ENCODE measurements at regions not wholly inside any gene's neighbourhood (a gene's known extent, or its start where the extent isn't known, plus 50 kb on each side); places are given as distances from the start of the nearest gene placed in this dataset.

- CTCF ChIA-PET: no interaction called here
- Histone ChIP-seq H3K4me1 (ENCODE audit: insufficient read depth, low read length, poor library complexity, severe bottlenecking) (no peaks in the 10 kb centered on the region), H3K27ac (ENCODE audit: low read depth, low read length, poor library complexity, severe bottlenecking) (no peak overlapping the region), H3K36me3 (ENCODE audit: insufficient read depth, low read length, poor library complexity, severe bottlenecking) (no peaks in the 10 kb centered on the region), H3K27me3 (replicated peaks; ENCODE audit: insufficient read depth, low read depth, low read length, poor library complexity) (no peaks in the 10 kb centered on the region), H3K4me3 (ENCODE audit: low read depth, low read length, poor library complexity, severe bottlenecking) (no peak overlapping the region), H3K9me3 (ENCODE audit: low read depth, low read length, poor library complexity, severe bottlenecking) (no peaks in the 10 kb centered on the region)
- DNase-seq (ENCODE audit: low spot score): no peak
- intact Hi-C loops (cut with micrococcal nuclease; ENCODE audit: unreplicated experiment): no loop called here
- POLR2A ChIA-PET (ENCODE audit: low non-redundant PET): no interaction called here
- TF ChIP-seq EZH2 (IDR thresholded peaks at IDR 0.05; ENCODE audit: borderline replicate concordance, low read depth, low read length, poor library complexity, severe bottlenecking): no peak
- no peak for TF ChIP-seq CTCF (conservative IDR thresholded peaks at IDR 0.05; ENCODE audit: low read depth, low read length)
- no TSS peak for BruUV-seq (replicated peaks)
Observed at GRCh38 chr21:16865632-16866031, 647.2 kb upstream of the CXADR start.

GRCh38 chr21:16866851-16867250 lies 646.0 kb upstream of the CXADR start:
- no peaks in the 10 kb centered on the region for H3K27me3 ChIP-seq (replicated peaks; ENCODE audit: insufficient read depth, low read depth, low read length, poor library complexity)
- ChIA-PET POLR2A (ENCODE audit: low non-redundant PET) (no interaction called here), CTCF (no interaction called here)
- no peaks in the 10 kb centered on the region for H3K36me3 ChIP-seq (ENCODE audit: insufficient read depth, low read length, poor library complexity, severe bottlenecking)
- no peaks in the 10 kb centered on the region for H3K4me1 ChIP-seq (ENCODE audit: insufficient read depth, low read length, poor library complexity, severe bottlenecking)
- no peak overlapping the region for H3K4me3 ChIP-seq (ENCODE audit: low read depth, low read length, poor library complexity, severe bottlenecking)
- intact Hi-C loops (cut with micrococcal nuclease; ENCODE audit: unreplicated experiment): no loop called here
- no TSS peak for BruUV-seq (replicated peaks)
- H3K27ac ChIP-seq (ENCODE audit: low read depth, low read length, poor library complexity, severe bottlenecking): no peak overlapping the region
- no peaks in the 10 kb centered on the region for H3K9me3 ChIP-seq (ENCODE audit: low read depth, low read length, poor library complexity, severe bottlenecking)
- TF ChIP-seq EZH2 (IDR thresholded peaks at IDR 0.05; ENCODE audit: borderline replicate concordance, low read depth, low read length, poor library complexity, severe bottlenecking): no peak
- TF ChIP-seq CTCF (conservative IDR thresholded peaks at IDR 0.05; ENCODE audit: low read depth, low read length): no peak
- no peak for DNase-seq (ENCODE audit: low spot score)

GRCh38 chr21:16870103-16870502 lies 642.7 kb upstream of the CXADR start:
- Histone ChIP-seq H3K4me1 (ENCODE audit: insufficient read depth, low read length, poor library complexity, severe bottlenecking) (no peaks in the 10 kb centered on the region), H3K9me3 (ENCODE audit: low read depth, low read length, poor library complexity, severe bottlenecking) (peaks cover 18% of the 10 kb centered on the region), H3K4me3 (ENCODE audit: low read depth, low read length, poor library complexity, severe bottlenecking) (no peak overlapping the region), H3K36me3 (ENCODE audit: insufficient read depth, low read length, poor library complexity, severe bottlenecking) (no peaks in the 10 kb centered on the region), H3K27me3 (replicated peaks; ENCODE audit: insufficient read depth, low read depth, low read length, poor library complexity) (no peaks in the 10 kb centered on the region), H3K27ac (ENCODE audit: low read depth, low read length, poor library complexity, severe bottlenecking) (no peak overlapping the region)
- intact Hi-C loops (cut with micrococcal nuclease; ENCODE audit: unreplicated experiment): no loop called here
- POLR2A ChIA-PET (ENCODE audit: low non-redundant PET): no interaction called here
- TF ChIP-seq CTCF (conservative IDR thresholded peaks at IDR 0.05; ENCODE audit: low read depth, low read length) (no peak), EZH2 (IDR thresholded peaks at IDR 0.05; ENCODE audit: borderline replicate concordance, low read depth, low read length, poor library complexity, severe bottlenecking) (no peak)
- CTCF ChIA-PET: no interaction called here
- DNase-seq (ENCODE audit: low spot score): peak; percentile 22
- BruUV-seq (replicated peaks): no TSS peak

Measured in A673 (cell line).